GM19452 (cell line): ENCODE measurements at regions not wholly inside any gene's neighbourhood (a gene's known extent, or its start where the extent isn't known, plus 50 kb on each side); places are given as distances from the start of the nearest gene placed in this dataset.
"Not testable (repeated sequence)": the region's sequence is repeated elsewhere in the genome, so short reads cannot be mapped to it uniquely, and the experiment has no call there.

Experiments used
- ATAC-seq: cut with Tn5 transposase; IDR thresholded peaks from one replicate; pipeline ENCODE4 v1.9.1; 2021; ENCODE audit not compliant: unreplicated experiment

DNA sequence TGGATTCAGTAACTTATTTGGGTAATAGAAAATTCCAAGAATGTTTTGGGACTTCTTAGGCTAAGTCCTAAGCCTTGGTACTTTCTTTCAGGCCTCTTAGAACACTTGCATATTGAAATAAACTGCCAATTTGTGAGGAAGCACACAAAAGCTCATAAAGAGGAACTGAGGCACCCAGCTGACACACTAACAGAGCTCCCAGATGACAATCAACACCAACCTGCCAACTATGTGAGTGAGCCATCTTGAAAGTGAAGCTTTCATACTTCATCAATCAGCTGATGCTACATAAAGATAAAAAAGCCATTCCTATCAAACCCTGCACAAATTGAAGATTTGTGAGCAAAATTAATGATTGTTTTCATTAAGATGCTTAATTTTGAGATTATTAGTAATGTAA, 832.5 kb upstream of the EPHA7 start:
- ATAC-seq, result no peak

DNA sequence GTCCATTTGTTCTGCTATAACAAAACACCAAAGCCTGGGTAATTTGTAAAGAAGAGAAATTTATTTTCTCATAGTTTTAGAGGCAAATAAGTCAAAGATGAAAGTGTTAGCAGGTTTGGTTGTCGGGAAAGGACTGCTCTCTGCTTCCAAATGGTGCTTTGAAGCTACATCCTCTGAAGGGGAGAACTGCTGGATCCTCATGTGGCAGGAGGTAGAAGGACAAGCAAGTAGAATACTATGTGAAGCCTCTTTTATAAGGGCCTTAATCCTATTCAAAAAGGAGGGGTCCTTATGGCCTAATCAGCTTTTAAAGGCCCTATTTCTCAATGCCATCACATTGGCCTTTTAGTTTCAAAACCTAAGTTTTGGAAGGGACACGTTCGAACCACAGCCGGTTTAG, 826.0 kb upstream of the EPHA7 start:
- no peak for ATAC-seq

- ATAC-seq, result no peak
These were observed 819.5 kb upstream of the EPHA7 start for GRCh38 chr6:94238868-94239267.

GRCh38 chr6:94227741-94228140, 808.4 kb upstream of the EPHA7 start:
- ATAC-seq, result no peak

DNA sequence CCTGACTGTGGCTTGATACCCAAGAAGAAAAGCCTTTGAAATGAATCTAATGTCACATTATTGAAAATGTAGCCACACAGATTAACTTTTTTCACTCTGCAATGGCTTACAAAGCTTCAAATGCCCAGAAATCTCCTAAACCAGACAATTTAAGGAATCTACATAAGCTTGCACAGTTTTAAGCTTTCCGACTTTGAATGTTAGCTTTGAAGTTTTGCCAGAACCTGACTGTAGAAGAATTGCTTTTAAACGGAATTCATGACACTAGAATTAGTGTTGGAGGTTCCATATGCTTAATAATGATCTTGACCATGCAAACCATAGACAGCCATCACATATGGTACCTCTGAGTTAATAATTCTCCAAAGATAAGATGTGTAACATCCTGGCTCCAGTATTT, 798.5 kb upstream of the EPHA7 start:
- ATAC-seq, result no peak

- ATAC-seq, result no peak
These were observed 796.2 kb upstream of the EPHA7 start for GRCh38 chr6:94215552-94215951.

GRCh38 chr6:94213226-94213625, 793.9 kb upstream of the EPHA7 start:
- no peak for ATAC-seq

DNA sequence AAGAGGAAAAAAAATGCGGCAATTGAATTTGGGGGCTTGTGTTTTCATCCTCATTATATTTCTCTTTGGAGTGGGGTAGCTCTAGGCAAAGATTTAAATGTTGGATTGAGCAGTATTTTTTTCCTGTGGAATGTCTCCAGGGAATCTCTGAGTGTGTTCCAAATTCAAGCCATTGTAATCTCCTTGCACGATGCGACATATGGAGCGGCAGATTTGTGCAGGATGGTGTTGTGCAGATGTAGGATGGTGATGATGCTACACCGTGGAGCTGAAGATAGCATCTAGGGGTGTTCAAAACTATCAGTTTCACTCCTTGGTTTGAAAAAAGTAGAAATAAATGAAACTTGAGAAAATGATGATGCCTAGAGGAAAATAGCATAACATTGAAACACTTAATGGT, 777.5 kb upstream of the EPHA7 start:
- no peak for ATAC-seq

DNA sequence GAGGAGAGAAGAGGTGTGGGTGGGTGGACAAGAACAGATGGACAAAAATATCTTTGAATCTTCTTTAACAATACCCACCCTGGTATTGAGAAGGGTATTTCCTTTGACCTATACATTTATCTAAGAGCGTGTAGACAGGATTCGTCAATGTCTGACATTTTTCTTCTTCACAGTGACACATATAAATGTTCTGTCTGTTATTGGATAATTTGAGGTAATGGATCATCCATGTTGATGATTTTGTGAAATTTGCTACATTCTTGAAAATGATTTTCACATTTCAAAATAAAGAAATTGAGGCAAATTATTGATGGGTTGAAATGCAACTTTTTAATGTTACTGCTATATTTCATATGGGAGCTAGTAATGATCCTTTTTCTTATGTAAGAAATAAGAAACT, 770.7 kb upstream of the EPHA7 start:
- no peak for ATAC-seq

- no peak for ATAC-seq
These were observed 765.5 kb upstream of the EPHA7 start for GRCh38 chr6:94184666-94185464.

DNA sequence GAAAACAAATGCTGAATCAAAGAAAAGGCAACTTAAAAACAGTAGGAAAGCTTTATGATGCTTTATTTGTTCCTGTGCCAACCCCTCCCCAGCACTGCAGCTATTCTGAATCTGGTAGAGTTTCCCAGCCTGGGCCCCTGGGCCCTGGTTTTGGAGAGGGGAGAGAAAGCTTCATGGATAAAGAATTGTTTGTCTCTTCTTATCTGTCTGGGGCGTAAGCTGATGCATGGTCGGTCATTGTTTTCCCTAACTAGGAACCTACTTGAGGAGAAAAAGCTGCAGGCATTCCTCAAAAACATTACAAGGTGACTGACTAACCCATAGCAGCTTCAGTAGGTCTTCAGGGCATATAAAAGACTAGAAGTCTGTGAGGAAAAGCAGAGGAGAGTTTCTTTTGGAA, 758.1 kb upstream of the EPHA7 start:
- ATAC-seq, result no peak

DNA sequence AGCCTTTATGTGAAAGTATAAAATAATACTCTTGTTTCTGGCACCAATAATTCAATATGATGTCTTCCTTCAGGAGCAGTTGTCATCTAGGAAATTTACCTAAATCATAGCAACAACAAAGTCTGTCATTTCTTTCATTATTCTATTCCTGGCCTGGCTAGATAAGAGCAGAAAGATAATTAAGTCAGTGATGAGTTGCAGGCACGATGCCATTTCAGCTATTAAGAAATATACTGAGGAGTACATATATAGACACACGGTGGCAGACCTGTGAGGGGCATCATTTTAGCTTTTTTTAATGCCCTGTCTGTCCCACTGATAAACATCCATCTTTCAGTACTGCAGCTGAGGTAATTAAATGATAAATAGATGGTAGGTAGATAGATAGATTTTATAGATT, 756.1 kb upstream of the EPHA7 start:
- no peak for ATAC-seq

- no peak for ATAC-seq
These were observed 744.5 kb upstream of the EPHA7 start for GRCh38 chr6:94163877-94164276.

DNA sequence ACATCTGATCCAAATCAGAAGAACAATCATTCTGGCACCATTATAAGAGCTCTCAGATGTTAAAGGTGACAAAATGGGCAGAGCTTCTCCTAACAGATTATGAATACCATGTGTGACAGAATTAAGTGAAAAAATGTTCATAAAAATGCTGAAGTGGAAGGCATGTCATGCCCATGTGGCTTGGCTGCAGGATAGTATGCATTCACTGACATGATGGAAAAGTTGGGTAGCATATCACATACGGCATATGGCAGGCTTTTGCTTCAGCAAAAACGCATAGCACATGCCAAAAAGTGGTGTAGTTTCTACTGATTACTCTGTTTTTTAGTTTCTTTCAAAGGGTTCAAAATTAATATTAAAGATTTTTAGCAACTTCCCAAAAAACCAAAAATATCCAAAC, 731.5 kb upstream of the EPHA7 start:
- no peak for ATAC-seq

DNA sequence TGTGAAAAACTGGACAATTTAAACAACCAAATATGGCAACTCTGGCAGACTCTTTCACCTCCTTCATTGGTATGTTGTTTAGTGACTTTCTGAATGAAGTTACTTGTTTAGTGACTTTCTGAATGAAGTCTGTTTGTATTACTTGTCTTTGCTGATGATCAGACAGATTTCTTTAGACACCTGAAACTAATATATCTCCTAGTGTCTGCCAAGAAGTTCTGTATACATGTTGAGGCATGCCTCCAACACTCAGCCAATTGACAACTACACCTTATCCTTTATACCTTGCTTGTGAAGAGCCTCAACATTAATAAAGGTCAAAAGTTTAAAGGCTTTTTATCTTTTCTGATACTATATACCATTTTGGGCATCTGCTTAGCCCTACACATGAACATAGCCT, 725.4 kb upstream of the EPHA7 start:
- no peak for ATAC-seq

GRCh38 chr6:94137178-94137577, 717.8 kb upstream of the EPHA7 start:
- not testable (repeated sequence) for ATAC-seq

DNA sequence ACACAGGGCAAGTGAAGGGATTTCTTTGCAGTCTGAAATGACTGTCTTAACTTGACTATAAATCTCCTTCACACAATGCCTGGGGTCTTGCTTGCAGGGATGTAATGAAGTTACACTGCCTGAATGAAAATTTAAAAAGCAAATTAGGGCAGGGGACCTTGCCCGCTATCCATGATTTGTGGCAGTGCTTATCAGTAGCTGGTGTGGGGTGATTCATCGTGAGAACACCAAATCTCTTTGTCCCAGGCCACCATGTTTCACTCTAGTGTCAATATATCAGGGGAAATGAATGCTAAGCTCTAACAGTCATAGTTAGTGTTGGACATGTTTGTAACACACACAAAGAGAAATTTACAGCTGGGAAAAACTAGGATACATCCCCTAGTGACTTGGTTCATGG, 713.7 kb upstream of the EPHA7 start:
- ATAC-seq, result no peak

DNA sequence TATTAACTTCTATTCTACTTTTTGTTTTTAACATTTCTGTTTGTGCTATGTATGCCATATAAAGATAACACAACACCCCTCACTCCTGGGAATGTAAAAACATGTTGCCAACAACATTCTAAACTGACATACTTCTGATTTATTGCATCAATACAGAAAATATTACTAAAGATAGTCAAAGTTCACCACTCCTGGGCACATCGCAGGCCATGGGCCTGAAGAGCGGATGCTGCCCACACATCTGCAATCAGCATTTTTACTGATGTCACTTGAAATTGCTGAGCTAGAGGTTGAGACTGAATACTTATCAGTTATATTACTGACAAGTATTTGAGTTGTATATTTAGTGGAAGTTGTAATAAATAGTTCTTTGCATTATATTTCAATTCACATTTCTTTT, 711.9 kb upstream of the EPHA7 start:
- no peak for ATAC-seq

DNA sequence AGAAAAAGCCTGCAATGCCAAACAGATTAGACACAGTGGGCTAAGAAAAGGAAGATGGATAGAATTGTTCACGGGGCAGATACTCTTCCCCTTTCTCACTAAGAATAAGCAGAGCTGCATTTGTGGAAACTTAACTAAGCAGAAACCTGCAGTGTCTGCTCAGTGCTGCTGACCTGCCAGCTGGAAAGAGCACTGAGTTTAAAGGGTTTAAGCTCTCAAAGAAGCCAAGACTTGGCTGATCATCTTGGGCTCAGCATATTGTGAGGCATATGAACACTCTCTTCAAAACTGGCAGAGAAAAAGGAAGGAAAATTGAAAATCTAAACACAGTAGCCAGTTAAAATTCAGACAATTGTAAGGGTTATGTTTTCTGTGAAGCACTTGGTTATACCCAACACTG, 711.1 kb upstream of the EPHA7 start:
- no peak for ATAC-seq

DNA sequence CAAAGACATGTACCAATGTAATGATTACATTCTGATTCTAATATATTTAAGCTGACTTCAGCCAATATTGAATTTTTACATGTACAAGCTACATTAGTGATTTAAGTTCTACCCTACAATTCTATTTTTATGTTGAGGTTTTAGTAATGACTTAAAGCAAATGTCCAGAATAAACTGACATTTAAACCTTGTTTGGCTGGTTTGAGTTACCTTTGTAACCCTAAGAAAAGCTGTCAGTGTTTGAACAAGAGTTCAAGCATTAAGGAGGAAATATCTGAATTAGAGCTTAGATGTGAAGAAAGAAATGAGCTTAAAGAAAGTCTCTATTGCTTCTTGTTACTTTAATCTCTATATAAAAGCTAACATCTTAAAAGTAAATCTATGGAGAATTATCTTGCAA, 710.6 kb upstream of the EPHA7 start:
- no peak for ATAC-seq

DNA sequence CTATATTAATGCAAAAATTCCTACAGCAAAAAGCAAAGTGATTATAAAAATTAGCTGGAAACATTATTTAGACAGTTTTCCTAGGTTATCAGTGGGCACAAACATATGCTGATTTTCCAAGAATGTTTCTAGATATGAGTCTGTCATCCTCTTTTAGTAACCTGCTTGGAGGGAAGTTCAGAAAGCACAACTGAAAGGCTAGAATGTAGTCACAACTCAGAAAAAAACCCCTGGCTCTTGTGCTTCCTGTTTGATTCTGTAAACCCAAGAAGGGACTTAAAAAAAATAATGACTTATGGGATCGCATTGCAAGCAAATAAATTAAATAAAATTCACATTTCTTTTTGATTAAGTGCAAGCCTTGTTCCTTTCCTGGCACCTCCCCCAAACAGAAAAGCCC, 708.4 kb upstream of the EPHA7 start:
- no peak for ATAC-seq

GRCh38 chr6:94124333-94124732, 705.0 kb upstream of the EPHA7 start:
- ATAC-seq, result no peak

- no peak for ATAC-seq
These were observed 701.7 kb upstream of the EPHA7 start for GRCh38 chr6:94121094-94121493.
